Endothelial cell of umbilical vein (primary cell): ENCODE measurements at regions not wholly inside any gene's neighbourhood (a gene's known extent, or its start where the extent isn't known, plus 50 kb on each side); places are given as distances from the start of the nearest gene placed in this dataset.

Experiments
- BruUV-seq: library from RNA; stranded (reverse); fragments of 400-500 nt; replicated peaks from 2 replicates; lab custom pipeline; 2021; lab: Mats Ljungman, UMichigan
- CTCF ChIA-PET: fragments of 300-600, 350-600 bp; sonication (Branson Sonifier 250); formaldehyde crosslinking; loops from one replicate; lab custom pipeline; 2021; ENCODE audit warnings: antibody characterized with exemption, inconsistent platforms; lab: Charles Lee
- POLR2A ChIA-PET: fragments of 300-600, 350-600 bp; sonication (Branson Sonifier 250); formaldehyde crosslinking; loops from one replicate; lab custom pipeline; 2021; ENCODE audit warnings: antibody characterized with exemption, inconsistent platforms; lab: Charles Lee
- DNase-seq: peaks from one replicate; pipeline ENCODE4 v3.0.0-alpha.2; 2011; ENCODE audit warnings: low read depth, low spot score
- FAIRE-seq: peaks from 2 replicates; lab custom pipeline; 2011; peaks lifted over from hg19 to GRCh38; lab: Jason Lieb, UNC
- H2AFZ ChIP-seq: 2 replicates; pipeline ENCODE4 v1.6.0; 2012; ENCODE audit warnings: low read depth, low read length, control low read depth, inconsistent platforms
- H3K27ac ChIP-seq: 2 replicates; pipeline ENCODE4 v1.5.1; 2011; ENCODE audit warnings: low read depth, mild to moderate bottlenecking, control low read depth, low read length, moderate library complexity; ENCODE audit not compliant: insufficient read depth
- H3K27me3 ChIP-seq, 2 experiments: 2 replicates each; pipeline versions ENCODE4 v1.6.0 to v1.6.1; 2011; ENCODE audit warnings: low read length in 2 of 2, mixed read lengths in 1 of 2; ENCODE audit not compliant: control insufficient read depth in 2 of 2, insufficient read depth in 2 of 2
- H3K36me3 ChIP-seq, 2 experiments: 2 replicates in 1 of 2; 3 replicates in 1 of 2; pipeline ENCODE4 v1.5.1; 2011; ENCODE audit warnings: low read length in 2 of 2, mild to moderate bottlenecking in 1 of 2, moderate library complexity in 1 of 2; ENCODE audit not compliant: control insufficient read depth in 2 of 2, insufficient read depth in 2 of 2; ENCODE audit errors: extremely low read depth in 1 of 2
- H3K4me1 ChIP-seq: 3 replicates; pipeline ENCODE4 v1.5.1; 2011; ENCODE audit warnings: mild to moderate bottlenecking, low read length; ENCODE audit not compliant: control insufficient read depth, insufficient read depth; ENCODE audit errors: extremely low read depth
- H3K4me2 ChIP-seq: 2 replicates; pipeline ENCODE4 v1.6.1; 2011; ENCODE audit warnings: low read length, control low read depth, mixed read lengths; ENCODE audit not compliant: insufficient read depth
- H3K4me3 ChIP-seq, 3 experiments: fragments of 200-600 bp in 1 of 3; sonication (generic), shearing (Covaris generic) in 1 of 3; replicated peaks in 1 of 3; 2 replicates each; pipeline ENCODE4 v1.5.1; 2011 to 2016; ENCODE audit warnings: control low read depth in 3 of 3, low read length in 3 of 3, mild to moderate bottlenecking in 2 of 3, inconsistent platforms in 1 of 3, low read depth in 1 of 3, moderate library complexity in 1 of 3; ENCODE audit not compliant: insufficient read depth in 1 of 3
- H3K79me2 ChIP-seq: 2 replicates; pipeline ENCODE4 v1.6.0; 2012; ENCODE audit warnings: low read length, inconsistent platforms; ENCODE audit not compliant: control insufficient read depth, insufficient read depth
- H3K9ac ChIP-seq: replicated peaks from 2 replicates; pipeline ENCODE3; 2011; ENCODE audit warnings: low read length, control low read depth; ENCODE audit not compliant: insufficient read depth; ENCODE audit errors: extremely low read depth
- H3K9me1 ChIP-seq: replicated peaks from 3 replicates; pipeline ENCODE4 v1.6.0; 2011; ENCODE audit warnings: mild to moderate bottlenecking, low read length; ENCODE audit not compliant: control insufficient read depth, insufficient read depth; ENCODE audit errors: extremely low read depth
- H3K9me3 ChIP-seq: replicated peaks from 2 replicates; pipeline ENCODE4 v1.5.1; 2012; ENCODE audit warnings: low read length, inconsistent platforms; ENCODE audit not compliant: control insufficient read depth, insufficient read depth
- H4K20me1 ChIP-seq: replicated peaks from 2 replicates; pipeline ENCODE3; 2011; ENCODE audit warnings: mild to moderate bottlenecking, low read length; ENCODE audit not compliant: control insufficient read depth, insufficient read depth; ENCODE audit errors: extremely low read depth
- EZH2 ChIP-seq: IDR thresholded peaks from 2 replicates; pipeline ENCODE4 v1.6.1; 2012; ENCODE audit warnings: borderline replicate concordance, low read depth, mild to moderate bottlenecking, moderate library complexity, low read length, inconsistent platforms; ENCODE audit not compliant: severe bottlenecking
- FOS ChIP-seq: IDR thresholded peaks from 2 replicates; pipeline ENCODE4 v1.6.1; 2011; ENCODE audit warnings: mild to moderate bottlenecking, low read length, moderate library complexity, borderline replicate concordance; ENCODE audit not compliant: insufficient read depth
- GATA2 ChIP-seq: IDR thresholded peaks from 2 replicates; pipeline ENCODE4 v1.7.0; 2011; ENCODE audit warnings: low read depth, mild to moderate bottlenecking, moderate library complexity, mixed read lengths, low read length; ENCODE audit not compliant: insufficient read length, insufficient read depth
- JUN ChIP-seq: IDR thresholded peaks from 2 replicates; pipeline ENCODE4 v1.6.1; 2011; ENCODE audit warnings: borderline replicate concordance, low read depth; ENCODE audit not compliant: insufficient read length, insufficient read depth
- MAX ChIP-seq: IDR thresholded peaks from 2 replicates; pipeline ENCODE4 v1.6.1; 2011; ENCODE audit not compliant: insufficient read depth, insufficient read length
- MYC ChIP-seq: IDR thresholded peaks from one replicate; pipeline ENCODE4 v1.6.1; 2011; ENCODE audit warnings: mild to moderate bottlenecking, low read depth, low read length
- POLR2A ChIP-seq: IDR thresholded peaks from 2 replicates; pipeline ENCODE4 v1.6.1; 2012; ENCODE audit warnings: low read depth, mild to moderate bottlenecking, control low read depth, low read length
- POLR2AphosphoS5 ChIP-seq: IDR thresholded peaks from 2 replicates; pipeline ENCODE4 v1.6.1; 2012; ENCODE audit warnings: low read depth, mild to moderate bottlenecking, control low read depth, low read length, moderate library complexity; ENCODE audit not compliant: insufficient read depth
- dilution Hi-C: fragments of 300-500 bp; cut with MboI; formaldehyde crosslinking; loops from one replicate; pipeline ENCODE4 v1.15.0; 2019; ENCODE audit warnings: low sequenced_read_pairs; ENCODE audit not compliant: extremely low pct_ligation_motif_present
- intact Hi-C: fragments of 100-400 bp; cut with micrococcal nuclease; formaldehyde crosslinking; loops from one replicate; pipeline ENCODE4 v1.10.0; 2022
- TF ChIP-seq, protein P1 (sequence below), 2 donors: IDR thresholded peaks; 1 replicate in 1 of 2; 2 replicates in 1 of 2; pipeline ENCODE4 v1.5.1; 2011; ENCODE audit warnings: low read length in 2 of 2, mild to moderate bottlenecking in 2 of 2, moderate library complexity in 2 of 2, control low read depth in 1 of 2, inconsistent platforms in 1 of 2, low read depth in 1 of 2; ENCODE audit not compliant: insufficient read depth in 1 of 2; ENCODE audit errors: extremely low read depth in 1 of 2

- intact Hi-C loops = no loop called here
- Histone ChIP-seq H3K9me3 (no peaks in the 10 kb centered on the region), H3K4me3 (no peak overlapping the region), H3K9me1 (no peaks in the 10 kb centered on the region), H3K4me2 (no peak overlapping the region), H3K36me3 (no peaks in the 10 kb centered on the region), H3K79me2 (no peaks in the 10 kb centered on the region), H3K27me3 (peaks cover 3 to 11% of the 10 kb centered on the region in 2 experiments), H3K4me1 (no peaks in the 10 kb centered on the region), H4K20me1 (no peaks in the 10 kb centered on the region), H3K27ac (no peak overlapping the region), H3K9ac (no peak overlapping the region), H2AFZ (no peak overlapping the region)
- ChIA-PET POLR2A (no interaction called here), CTCF (interaction anchor here (1.0 kb wide), 1 partner anchor 9 kb away, joined by 4 read pairs; no protein-coding TSS in a partner anchor)
- no TSS peak for BruUV-seq
- TF ChIP-seq MAX = no peak
- TF ChIP-seq EZH2 = no peak
- TF ChIP-seq, protein P1, sequence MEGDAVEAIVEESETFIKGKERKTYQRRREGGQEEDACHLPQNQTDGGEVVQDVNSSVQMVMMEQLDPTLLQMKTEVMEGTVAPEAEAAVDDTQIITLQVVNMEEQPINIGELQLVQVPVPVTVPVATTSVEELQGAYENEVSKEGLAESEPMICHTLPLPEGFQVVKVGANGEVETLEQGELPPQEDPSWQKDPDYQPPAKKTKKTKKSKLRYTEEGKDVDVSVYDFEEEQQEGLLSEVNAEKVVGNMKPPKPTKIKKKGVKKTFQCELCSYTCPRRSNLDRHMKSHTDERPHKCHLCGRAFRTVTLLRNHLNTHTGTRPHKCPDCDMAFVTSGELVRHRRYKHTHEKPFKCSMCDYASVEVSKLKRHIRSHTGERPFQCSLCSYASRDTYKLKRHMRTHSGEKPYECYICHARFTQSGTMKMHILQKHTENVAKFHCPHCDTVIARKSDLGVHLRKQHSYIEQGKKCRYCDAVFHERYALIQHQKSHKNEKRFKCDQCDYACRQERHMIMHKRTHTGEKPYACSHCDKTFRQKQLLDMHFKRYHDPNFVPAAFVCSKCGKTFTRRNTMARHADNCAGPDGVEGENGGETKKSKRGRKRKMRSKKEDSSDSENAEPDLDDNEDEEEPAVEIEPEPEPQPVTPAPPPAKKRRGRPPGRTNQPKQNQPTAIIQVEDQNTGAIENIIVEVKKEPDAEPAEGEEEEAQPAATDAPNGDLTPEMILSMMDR (IDR thresholded peaks at IDR 0.05; ENCODE audit: extremely low read depth in 1 of 2, insufficient read depth in 1 of 2, low read depth in 1 of 2, low read length in 2 of 2) = no peak
- no peak for TF ChIP-seq JUN
- no peak for TF ChIP-seq FOS
- no peak for TF ChIP-seq MYC
- TF ChIP-seq POLR2A = no peak
- no peak for TF ChIP-seq POLR2AphosphoS5
- no peak for TF ChIP-seq GATA2
- no peak for DNase-seq
- no peak for FAIRE-seq
- dilution Hi-C loops = no loop called here
These were observed 50.4 kb upstream of the TAB2 start for GRCh38 chr6:149267072-149267471.
